NCI-H510A treated with DMSO at 0.1 percent for 48 hours (cell line): ENCODE measurements at regions not wholly inside any gene's neighbourhood (a gene's known extent, or its start where the extent isn't known, plus 50 kb on each side); places are given as distances from the start of the nearest gene placed in this dataset.
"Not testable (repeated sequence)": the region's sequence is repeated elsewhere in the genome, so short reads cannot be mapped to it uniquely, and the experiment has no call there.

ENCODE experiments used
- DNase-seq: peaks from one replicate; lab custom pipeline; 2025; lab: John Stamatoyannopoulos, UW

- no peak for DNase-seq
These were observed 54.3 kb downstream of the HAND2 start for GRCh38 chr4:173475751-173476150.

GRCh38 chr4:173469622-173470021 is 60.4 kb downstream of the HAND2 start:
- no peak for DNase-seq

GRCh38 chr4:173468314-173468713 is 61.7 kb downstream of the HAND2 start:
- no peak for DNase-seq

GRCh38 chr4:173466101-173466500 is 63.9 kb downstream of the HAND2 start:
- no peak for DNase-seq

- no peak for DNase-seq
These were observed 65.5 kb downstream of the HAND2 start for GRCh38 chr4:173464481-173464880.

GRCh38 chr4:173463816-173464215 is 64.9 kb upstream of the SCRG1 start:
- DNase-seq, result no peak

- DNase-seq, result no peak
These were observed 62.3 kb upstream of the SCRG1 start for GRCh38 chr4:173461170-173461569.

GRCh38 chr4:173459857-173460256 is 60.9 kb upstream of the SCRG1 start:
- DNase-seq, result no peak

- DNase-seq, result no peak
These were observed 59.0 kb upstream of the SCRG1 start for GRCh38 chr4:173457893-173458292.

- DNase-seq, result not testable (repeated sequence)
These were observed 52.5 kb upstream of the SCRG1 start for GRCh38 chr4:173451435-173451834.

- no peak for DNase-seq
These were observed 51.4 kb upstream of the SCRG1 start for GRCh38 chr4:173450281-173450680.

GRCh38 chr4:173449380-173449717 is 50.4 kb upstream of the SCRG1 start:
- DNase-seq, result no peak

GRCh38 chr4:173448608-173449379 is 49.9 kb upstream of the SCRG1 start:
- DNase-seq, result peak; percentile 51
